ENCODE measurements at regions not wholly inside any gene's neighbourhood (a gene's known extent, or its start where the extent isn't known, plus 50 kb on each side); places are given as distances from the start of the nearest gene placed in this dataset.

GRCh38 chr4:67122029-67122428 is 423.3 kb downstream of the CENPC start:
- no peaks in the 10 kb centered on the region for H3F3A ChIP-seq (ENCODE audit: insufficient read depth, low read length)
- no peaks in the 10 kb centered on the region for H4K20me1 ChIP-seq (ENCODE audit: insufficient read depth, low read length)
- H3K79me2 ChIP-seq (ENCODE audit: low read length) = no peaks in the 10 kb centered on the region
- TF ChIP-seq, protein P1, sequence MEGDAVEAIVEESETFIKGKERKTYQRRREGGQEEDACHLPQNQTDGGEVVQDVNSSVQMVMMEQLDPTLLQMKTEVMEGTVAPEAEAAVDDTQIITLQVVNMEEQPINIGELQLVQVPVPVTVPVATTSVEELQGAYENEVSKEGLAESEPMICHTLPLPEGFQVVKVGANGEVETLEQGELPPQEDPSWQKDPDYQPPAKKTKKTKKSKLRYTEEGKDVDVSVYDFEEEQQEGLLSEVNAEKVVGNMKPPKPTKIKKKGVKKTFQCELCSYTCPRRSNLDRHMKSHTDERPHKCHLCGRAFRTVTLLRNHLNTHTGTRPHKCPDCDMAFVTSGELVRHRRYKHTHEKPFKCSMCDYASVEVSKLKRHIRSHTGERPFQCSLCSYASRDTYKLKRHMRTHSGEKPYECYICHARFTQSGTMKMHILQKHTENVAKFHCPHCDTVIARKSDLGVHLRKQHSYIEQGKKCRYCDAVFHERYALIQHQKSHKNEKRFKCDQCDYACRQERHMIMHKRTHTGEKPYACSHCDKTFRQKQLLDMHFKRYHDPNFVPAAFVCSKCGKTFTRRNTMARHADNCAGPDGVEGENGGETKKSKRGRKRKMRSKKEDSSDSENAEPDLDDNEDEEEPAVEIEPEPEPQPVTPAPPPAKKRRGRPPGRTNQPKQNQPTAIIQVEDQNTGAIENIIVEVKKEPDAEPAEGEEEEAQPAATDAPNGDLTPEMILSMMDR (IDR thresholded peaks at IDR 0.05; ENCODE audit: low read length) = peak; percentile 37
- TF ChIP-seq EZH2phosphoT487 (IDR thresholded peaks at IDR 0.05; ENCODE audit: low read length) = no peak
- H3K27ac ChIP-seq (ENCODE audit: low read length) = no peak overlapping the region
- H3K27me3 ChIP-seq (replicated peaks; ENCODE audit: insufficient read depth, low read length) = no peaks in the 10 kb centered on the region
- no peak overlapping the region for H3K9ac ChIP-seq (ENCODE audit: low read length)
- H3K4me2 ChIP-seq (ENCODE audit: low read depth, low read length) = no peak overlapping the region
- no peak overlapping the region for H3K4me3 ChIP-seq (ENCODE audit: low read length)
- H3K36me3 ChIP-seq (replicated peaks; ENCODE audit: insufficient read depth, low read length) = no peaks in the 10 kb centered on the region
- peak; percentile 17 for DNase-seq
- no peak overlapping the region for H2AFZ ChIP-seq (ENCODE audit: low read length)
- no peaks in the 10 kb centered on the region for H3K9me2 ChIP-seq (replicated peaks; ENCODE audit: insufficient read depth, low read length)
- no peaks in the 10 kb centered on the region for H3K9me3 ChIP-seq (replicated peaks; ENCODE audit: insufficient read depth, low read length)
- H3K4me1 ChIP-seq (ENCODE audit: low read length) = no peaks in the 10 kb centered on the region

DNA sequence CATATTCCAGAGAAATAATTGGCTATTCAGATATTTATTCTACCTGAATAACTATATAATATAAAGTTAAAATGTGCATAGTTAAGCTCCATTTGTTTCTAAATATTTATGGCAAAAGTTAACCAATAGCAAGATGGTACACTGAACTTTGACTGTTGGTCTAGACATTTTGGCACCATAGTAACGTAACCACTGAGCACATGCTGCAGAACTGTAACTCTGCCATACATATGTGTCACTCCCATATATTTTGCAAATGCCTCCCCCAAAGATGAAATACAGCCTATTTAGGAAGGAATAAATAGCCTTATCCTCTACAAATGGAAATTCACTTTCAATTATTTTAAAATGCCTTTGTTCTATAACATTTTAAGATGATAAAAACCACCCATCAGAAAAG is 424.9 kb downstream of the CENPC start:
- Histone ChIP-seq H3K4me2 (ENCODE audit: low read depth, low read length) (no peak overlapping the region), H3K27ac (ENCODE audit: low read length) (no peak overlapping the region), H3K9me3 (replicated peaks; ENCODE audit: insufficient read depth, low read length) (no peaks in the 10 kb centered on the region), H4K20me1 (ENCODE audit: insufficient read depth, low read length) (no peaks in the 10 kb centered on the region), H2AFZ (ENCODE audit: low read length) (no peak overlapping the region), H3K27me3 (replicated peaks; ENCODE audit: insufficient read depth, low read length) (no peaks in the 10 kb centered on the region), H3K4me3 (ENCODE audit: low read length) (no peak overlapping the region), H3F3A (ENCODE audit: insufficient read depth, low read length) (no peaks in the 10 kb centered on the region), H3K79me2 (ENCODE audit: low read length) (no peaks in the 10 kb centered on the region), H3K4me1 (ENCODE audit: low read length) (no peaks in the 10 kb centered on the region), H3K9me2 (replicated peaks; ENCODE audit: insufficient read depth, low read length) (no peaks in the 10 kb centered on the region), H3K9ac (ENCODE audit: low read length) (no peak overlapping the region), H3K36me3 (replicated peaks; ENCODE audit: insufficient read depth, low read length) (no peaks in the 10 kb centered on the region)
- TF ChIP-seq EZH2phosphoT487 (IDR thresholded peaks at IDR 0.05; ENCODE audit: low read length) (no peak), EZH2 (optimal IDR thresholded peaks at IDR 0.05; ENCODE audit: low read depth, low read length) (no peak)
- TF ChIP-seq, protein P1 (IDR thresholded peaks at IDR 0.05; ENCODE audit: low read length) = no peak
- no peak for DNase-seq

GRCh38 chr4:67109276-67109675 is 436.0 kb downstream of the CENPC start:
- H3K79me2 ChIP-seq (ENCODE audit: low read length) = no peaks in the 10 kb centered on the region
- H3K27me3 ChIP-seq (replicated peaks; ENCODE audit: insufficient read depth, low read length) = no peaks in the 10 kb centered on the region
- no peak overlapping the region for H2AFZ ChIP-seq (ENCODE audit: low read length)
- no peak for DNase-seq
- H3K36me3 ChIP-seq (replicated peaks; ENCODE audit: insufficient read depth, low read length) = no peaks in the 10 kb centered on the region
- H4K20me1 ChIP-seq (ENCODE audit: insufficient read depth, low read length) = no peaks in the 10 kb centered on the region
- H3K4me1 ChIP-seq (ENCODE audit: low read length) = no peaks in the 10 kb centered on the region
- H3K4me3 ChIP-seq (ENCODE audit: low read length) = no peak overlapping the region
- H3K9ac ChIP-seq (ENCODE audit: low read length) = no peak overlapping the region
- H3F3A ChIP-seq (ENCODE audit: insufficient read depth, low read length) = no peaks in the 10 kb centered on the region
- no peaks in the 10 kb centered on the region for H3K9me3 ChIP-seq (replicated peaks; ENCODE audit: insufficient read depth, low read length)
- TF ChIP-seq EZH2 (optimal IDR thresholded peaks at IDR 0.05; ENCODE audit: low read depth, low read length) = no peak
- TF ChIP-seq, protein P1 (IDR thresholded peaks at IDR 0.05; ENCODE audit: low read length) = no peak
- no peak for TF ChIP-seq EZH2phosphoT487 (IDR thresholded peaks at IDR 0.05; ENCODE audit: low read length)
- no peak overlapping the region for H3K4me2 ChIP-seq (ENCODE audit: low read depth, low read length)
- no peak overlapping the region for H3K27ac ChIP-seq (ENCODE audit: low read length)
- H3K9me2 ChIP-seq (replicated peaks; ENCODE audit: insufficient read depth, low read length) = no peaks in the 10 kb centered on the region

Measured in MM.1S (cell line).